Activated naive CD4-positive, alpha-beta T cell treated with anti-CD3 and anti-CD28 coated beads, Interleukin-2, amount 10 ng/mL, durations not matched to agents 7 days and 5 days (primary cell): ENCODE measurements at regions not wholly inside any gene's neighbourhood (a gene's known extent, or its start where the extent isn't known, plus 50 kb on each side); places are given as distances from the start of the nearest gene placed in this dataset.
A peak's percentile ranks its signal among the peaks of the same experiment; 100 is the strongest.
"Not testable (repeated sequence)": the region's sequence is repeated elsewhere in the genome, so short reads cannot be mapped to it uniquely, and the experiment has no call there.

ENCODE experiments used
- CTCF ChIA-PET: fragments of 350-600 bp; sonication (Branson Sonifier 250); formaldehyde crosslinking; loops from one replicate; lab custom pipeline; 2021; ENCODE audit warnings: antibody characterized with exemption; lab: Charles Lee
- DNase-seq: peaks from one replicate; pipeline ENCODE4 v3.0.0-alpha.2; 2020
- H3K27ac Mint-ChIP-seq: one replicate; pipeline ENCODE4 v1.8.0; 2021; ENCODE audit warnings: mild to moderate bottlenecking, moderate library complexity, mixed read lengths
- H3K27me3 Mint-ChIP-seq: one replicate; pipeline ENCODE4 v1.8.0; 2021; ENCODE audit warnings: mild to moderate bottlenecking, mixed read lengths
- H3K36me3 Mint-ChIP-seq: one replicate; pipeline ENCODE4 v1.8.0; 2021; ENCODE audit warnings: mixed read lengths
- H3K4me1 Mint-ChIP-seq: one replicate; pipeline ENCODE4 v1.8.0; 2021; ENCODE audit warnings: mixed read lengths
- H3K4me3 Mint-ChIP-seq: one replicate; pipeline ENCODE4 v1.8.0; 2021; ENCODE audit warnings: mild to moderate bottlenecking, moderate library complexity, mixed read lengths
- H3K9me3 Mint-ChIP-seq: one replicate; pipeline ENCODE4 v1.8.0; 2021; ENCODE audit warnings: mixed read lengths

DNA sequence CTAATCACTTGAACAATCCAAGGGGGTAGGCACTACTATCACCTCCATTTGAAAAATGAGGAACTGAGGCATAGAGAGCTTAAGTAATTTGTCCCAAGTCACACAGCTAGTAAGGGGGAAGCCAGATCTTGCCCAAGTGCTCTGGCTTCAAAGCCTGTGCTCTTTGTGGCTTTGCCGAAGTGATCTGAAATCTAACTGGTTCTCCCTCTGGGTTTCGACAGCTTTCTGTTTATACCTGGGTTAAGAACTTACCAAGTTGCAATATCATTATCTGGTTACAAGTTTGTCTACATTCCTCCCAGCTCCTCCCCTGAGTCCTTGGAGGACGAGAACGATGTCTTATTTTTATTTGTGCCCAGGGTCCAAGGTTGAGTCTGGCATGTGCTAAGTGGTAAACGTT, 125.3 kb upstream of the RAI2 start:
- no peak overlapping the region for H3K27ac Mint-ChIP-seq
- DNase-seq, result no peak
- peaks cover 2% of the 10 kb centered on the region for H3K9me3 Mint-ChIP-seq
- peaks cover 37% of the 10 kb centered on the region for H3K4me1 Mint-ChIP-seq
- no peaks in the 10 kb centered on the region for H3K36me3 Mint-ChIP-seq
- CTCF ChIA-PET, result interaction anchor here (1.3 kb wide), 1 partner anchor 42 kb away, joined by 4 read pairs; no protein-coding TSS in a partner anchor
- H3K4me3 Mint-ChIP-seq, result no peak overlapping the region
- H3K27me3 Mint-ChIP-seq, result peaks cover 9% of the 10 kb centered on the region

DNA sequence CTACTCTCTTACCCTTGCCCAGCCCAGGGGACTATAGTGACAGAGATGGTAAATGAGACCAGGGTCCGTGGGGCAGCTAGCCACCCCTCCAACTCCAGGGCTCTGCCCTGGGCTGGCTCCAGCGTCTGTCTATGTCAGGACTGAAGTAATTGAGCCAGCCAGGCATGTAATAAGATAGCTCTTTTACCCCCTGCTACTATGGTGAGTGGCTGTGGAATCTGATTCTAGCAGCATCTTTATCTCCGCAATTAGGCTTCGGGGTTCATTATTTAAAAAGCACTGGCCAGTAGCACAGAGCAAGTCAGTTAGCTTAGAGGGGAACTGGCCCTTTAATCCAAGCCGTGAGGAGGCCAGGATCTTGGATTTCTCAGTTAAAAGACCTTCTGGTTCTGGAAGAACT, 123.3 kb upstream of the RAI2 start:
- peaks cover 37% of the 10 kb centered on the region for H3K4me1 Mint-ChIP-seq
- CTCF ChIA-PET, result no interaction called here
- no peaks in the 10 kb centered on the region for H3K36me3 Mint-ChIP-seq
- H3K9me3 Mint-ChIP-seq, result peaks cover 2% of the 10 kb centered on the region
- H3K27me3 Mint-ChIP-seq, result peaks cover 6% of the 10 kb centered on the region
- H3K4me3 Mint-ChIP-seq, result no peak overlapping the region
- DNase-seq, result no peak
- no peak overlapping the region for H3K27ac Mint-ChIP-seq

DNA sequence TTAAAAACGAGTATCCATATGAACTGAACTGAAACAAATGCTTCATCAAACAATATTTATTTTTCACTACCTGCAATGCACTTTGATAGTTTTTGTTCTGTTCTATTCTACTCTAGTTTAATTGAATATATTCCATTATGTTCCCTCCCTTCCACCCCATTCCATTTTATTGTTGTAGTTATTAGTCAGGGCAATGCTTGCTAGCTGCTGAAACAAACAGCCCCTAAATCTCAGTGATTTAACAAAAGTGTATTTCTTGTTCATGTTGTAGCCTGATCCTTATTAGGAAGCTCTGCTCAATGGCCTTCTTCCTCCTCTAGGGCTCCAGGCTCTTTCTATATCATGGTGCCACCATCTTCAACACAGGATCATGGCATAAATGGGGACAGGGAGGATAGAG, 122.3 kb upstream of the RAI2 start:
- H3K4me1 Mint-ChIP-seq, result peaks cover 31% of the 10 kb centered on the region
- peaks cover 2% of the 10 kb centered on the region for H3K9me3 Mint-ChIP-seq
- peaks cover 4% of the 10 kb centered on the region for H3K27me3 Mint-ChIP-seq
- H3K36me3 Mint-ChIP-seq, result no peaks in the 10 kb centered on the region
- CTCF ChIA-PET, result no interaction called here
- H3K4me3 Mint-ChIP-seq, result no peak overlapping the region
- DNase-seq, result no peak
- no peak overlapping the region for H3K27ac Mint-ChIP-seq

DNA sequence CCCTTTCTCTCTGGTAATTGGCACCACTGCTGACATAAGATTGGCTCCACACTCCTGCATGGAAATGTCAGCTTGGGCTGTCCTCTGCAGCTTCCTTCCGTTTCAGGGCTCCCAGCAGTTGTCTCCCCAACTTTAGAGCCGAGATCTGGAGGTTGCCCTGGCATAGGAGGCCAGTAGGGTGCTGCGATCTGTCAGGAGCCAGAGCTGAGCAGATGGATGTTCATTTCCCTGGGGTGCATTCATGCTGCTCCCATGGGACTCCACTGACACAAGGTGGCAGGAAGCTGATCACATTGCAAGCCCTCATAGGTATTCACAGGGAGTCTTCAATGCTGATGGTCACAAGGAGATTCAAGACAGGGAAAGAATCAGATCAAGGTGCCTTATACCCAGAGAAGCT, 116.6 kb upstream of the RAI2 start:
- CTCF ChIA-PET, result no interaction called here

DNA sequence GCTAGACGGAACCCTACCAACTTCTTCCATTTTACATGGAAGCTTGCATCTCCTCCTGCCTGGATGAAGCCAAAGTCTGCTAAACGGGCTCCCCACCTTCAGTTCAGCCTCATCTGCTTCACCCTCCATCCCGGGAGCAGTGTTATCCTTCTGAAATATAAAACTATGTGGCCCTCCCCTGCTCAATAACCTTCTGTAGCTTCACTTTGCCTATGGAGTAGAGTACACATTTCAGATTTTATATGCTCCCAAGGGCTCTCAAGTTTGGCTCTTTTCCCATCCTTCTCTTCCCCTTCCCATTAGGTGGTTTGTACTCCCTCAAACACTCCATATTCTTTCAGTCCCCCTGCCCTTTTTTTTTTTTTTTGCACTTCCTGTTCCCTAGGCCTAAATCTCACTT, 115.9 kb upstream of the RAI2 start:
- Mint-ChIP-seq H3K4me1 (no peaks in the 10 kb centered on the region), H3K36me3 (no peaks in the 10 kb centered on the region), H3K27me3 (no peaks in the 10 kb centered on the region), H3K9me3 (no peaks in the 10 kb centered on the region), H3K27ac (no peak overlapping the region), H3K4me3 (no peak overlapping the region)
- CTCF ChIA-PET, result no interaction called here
- no peak for DNase-seq

More for the DNA sequence above, 116.6 kb upstream of the RAI2 start:
- no peak overlapping the region for H3K4me3 Mint-ChIP-seq
- no peaks in the 10 kb centered on the region for H3K4me1 Mint-ChIP-seq
- H3K27ac Mint-ChIP-seq, result no peak overlapping the region
- H3K36me3 Mint-ChIP-seq, result no peaks in the 10 kb centered on the region
- H3K27me3 Mint-ChIP-seq, result no peaks in the 10 kb centered on the region
- no peaks in the 10 kb centered on the region for H3K9me3 Mint-ChIP-seq
- no peak for DNase-seq

DNA sequence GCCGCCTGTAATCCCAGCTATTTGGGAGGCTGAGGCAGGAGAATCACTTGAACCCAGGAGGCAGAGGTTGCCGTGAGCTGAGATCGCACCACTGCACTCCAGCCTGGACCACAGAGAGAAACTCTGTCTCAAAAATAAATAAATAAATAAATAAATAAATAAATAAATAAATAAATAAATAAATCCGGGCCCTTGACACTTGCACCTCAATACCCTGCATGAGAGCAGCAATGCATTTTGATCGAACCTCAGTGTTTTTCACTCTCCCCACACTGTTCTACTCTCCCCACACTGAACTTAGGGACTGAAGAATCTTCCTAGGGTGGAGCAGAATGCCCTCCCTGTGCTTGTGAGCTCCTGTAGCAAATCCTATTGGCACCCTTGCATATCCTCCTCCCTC, 114.3 kb upstream of the RAI2 start:
- CTCF ChIA-PET, result interaction anchor here (0.7 kb wide), 1 partner anchor 279 kb away, joined by 3 read pairs; no protein-coding TSS in a partner anchor
- H3K9me3 Mint-ChIP-seq, DNase-seq, H3K27me3 Mint-ChIP-seq, H3K4me3 Mint-ChIP-seq, H3K36me3 Mint-ChIP-seq, H3K27ac Mint-ChIP-seq, H3K4me1 Mint-ChIP-seq: not testable (repeated sequence)

DNA sequence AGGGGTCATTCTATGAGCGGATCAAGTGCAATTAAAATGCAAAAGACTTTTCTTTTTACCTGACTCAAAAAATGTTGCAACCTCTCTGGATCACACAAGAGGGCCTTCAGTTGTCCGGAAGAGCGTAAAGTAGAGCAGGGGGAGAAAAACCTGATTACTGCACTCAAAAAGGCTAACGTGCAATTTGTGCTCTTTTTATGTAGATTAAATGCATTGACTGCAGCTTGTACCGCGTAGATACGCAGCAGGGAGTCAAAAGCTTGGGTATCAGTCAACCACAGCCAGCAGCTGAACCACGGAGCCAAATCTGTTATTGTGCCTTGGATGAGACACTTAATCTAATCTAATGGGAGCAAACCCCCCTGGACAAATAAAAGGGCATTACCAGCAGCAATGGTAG, 107.3 kb upstream of the RAI2 start:
- H3K36me3 Mint-ChIP-seq, result no peaks in the 10 kb centered on the region
- DNase-seq, result no peak
- no peaks in the 10 kb centered on the region for H3K9me3 Mint-ChIP-seq

DNA sequence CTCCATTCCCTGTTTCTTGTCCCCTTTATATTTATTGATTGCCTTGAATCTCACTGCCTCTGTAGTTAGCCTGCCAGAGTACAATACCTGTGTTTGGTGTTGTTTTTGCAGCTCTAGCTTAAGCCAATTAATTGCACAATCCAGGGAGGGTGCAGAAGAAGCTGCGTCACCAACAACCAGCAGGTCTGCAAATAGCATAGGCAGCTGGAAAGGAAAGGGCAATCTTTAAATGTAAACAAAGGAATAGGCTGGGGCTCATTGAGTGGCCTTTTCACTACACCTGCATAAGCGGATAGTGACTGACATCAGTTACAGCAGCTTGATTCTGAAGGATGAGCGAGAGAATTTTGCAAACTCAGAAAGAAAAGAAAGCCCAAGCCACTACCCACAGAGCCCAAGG, 106.8 kb upstream of the RAI2 start:
- no peaks in the 10 kb centered on the region for H3K36me3 Mint-ChIP-seq
- H3K27me3 Mint-ChIP-seq, result no peaks in the 10 kb centered on the region
- H3K27ac Mint-ChIP-seq, result no peak overlapping the region
- DNase-seq, result no peak
- H3K9me3 Mint-ChIP-seq, result no peaks in the 10 kb centered on the region
- CTCF ChIA-PET, result no interaction called here
- no peak overlapping the region for H3K4me3 Mint-ChIP-seq
- H3K4me1 Mint-ChIP-seq, result no peaks in the 10 kb centered on the region

More for the DNA sequence above, 107.3 kb upstream of the RAI2 start:
- H3K27ac Mint-ChIP-seq, result no peak overlapping the region
- no peak overlapping the region for H3K4me3 Mint-ChIP-seq
- no peaks in the 10 kb centered on the region for H3K27me3 Mint-ChIP-seq
- H3K4me1 Mint-ChIP-seq, result no peaks in the 10 kb centered on the region
- CTCF ChIA-PET, result no interaction called here

DNA sequence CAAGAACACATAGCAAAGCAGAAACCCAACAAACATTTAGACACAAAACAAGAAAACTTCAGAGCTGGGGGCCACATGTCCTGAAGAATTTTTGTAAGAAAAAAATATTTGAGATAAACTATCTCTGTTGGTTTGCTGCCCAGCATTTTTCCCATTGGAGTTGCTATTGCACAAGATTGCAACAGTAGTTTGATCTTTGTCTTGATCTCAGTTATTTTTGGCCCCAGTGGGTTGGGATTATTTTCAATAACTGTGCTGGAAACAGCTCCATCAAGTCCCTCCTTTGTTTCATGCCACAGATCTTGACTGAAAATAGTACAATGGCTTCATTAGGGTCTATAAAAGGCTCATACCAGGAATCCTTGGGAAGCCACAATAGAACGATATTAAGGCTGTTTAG, 103.8 kb upstream of the RAI2 start:
- no peak for DNase-seq
- no peaks in the 10 kb centered on the region for H3K9me3 Mint-ChIP-seq
- no peaks in the 10 kb centered on the region for H3K36me3 Mint-ChIP-seq
- no peaks in the 10 kb centered on the region for H3K4me1 Mint-ChIP-seq
- CTCF ChIA-PET, result no interaction called here
- no peaks in the 10 kb centered on the region for H3K27me3 Mint-ChIP-seq
- no peak overlapping the region for H3K27ac Mint-ChIP-seq
- H3K4me3 Mint-ChIP-seq, result no peak overlapping the region

DNA sequence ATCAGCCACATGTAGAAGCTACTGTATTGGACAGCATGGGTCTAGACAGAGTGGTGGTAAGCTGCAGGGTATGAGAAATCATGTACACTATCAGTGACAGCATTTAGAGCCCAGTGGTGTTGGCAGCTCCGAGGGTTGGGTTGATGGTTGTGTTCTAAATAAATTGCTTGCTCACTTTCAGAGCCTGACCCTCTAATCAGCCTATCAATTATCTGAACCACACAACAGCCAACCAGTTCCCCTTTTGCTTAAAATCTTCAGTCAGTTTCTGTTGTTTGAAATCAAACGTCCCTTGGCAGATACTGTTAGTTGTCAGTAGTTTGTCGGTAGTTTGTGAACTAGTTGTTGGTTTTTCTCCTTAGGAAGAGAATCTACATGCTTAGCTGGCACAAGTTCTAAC, 99.8 kb upstream of the RAI2 start:
- CTCF ChIA-PET, result no interaction called here
- Mint-ChIP-seq H3K4me1 (no peaks in the 10 kb centered on the region), H3K36me3 (no peaks in the 10 kb centered on the region), H3K9me3 (no peaks in the 10 kb centered on the region), H3K27ac (no peak overlapping the region), H3K27me3 (no peaks in the 10 kb centered on the region), H3K4me3 (no peak overlapping the region)
- DNase-seq, result no peak

DNA sequence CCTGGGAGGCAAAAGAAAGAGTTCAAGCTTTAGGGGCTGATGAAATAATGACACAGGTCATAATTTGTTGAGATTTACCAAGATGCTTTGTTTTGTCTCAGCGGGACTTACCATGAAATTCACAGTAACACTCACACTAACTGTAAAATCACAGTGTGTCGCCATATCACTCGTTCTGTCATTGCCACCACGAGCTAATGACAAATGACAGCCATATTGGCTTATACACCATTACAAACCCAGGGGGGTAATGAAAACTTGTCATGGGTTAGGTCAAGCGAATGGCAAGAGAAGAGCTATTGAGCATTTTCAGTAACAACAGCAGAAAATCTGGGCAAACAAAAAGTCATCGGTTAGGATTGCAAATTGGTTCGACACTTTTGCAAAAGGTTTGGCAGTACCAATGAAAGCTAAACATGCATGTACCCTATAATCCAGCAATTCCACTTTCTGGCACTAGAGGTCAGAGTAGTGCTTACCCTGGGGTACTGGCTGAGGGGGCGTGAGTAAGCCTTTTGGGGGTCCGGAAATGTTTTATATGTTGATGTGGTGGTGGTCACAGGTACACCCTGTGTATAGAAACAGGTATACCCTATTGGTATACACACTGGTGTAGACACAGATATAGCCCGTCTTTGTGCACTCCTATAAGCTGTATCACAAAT, 83.9 kb upstream of the RAI2 start:
- H3K27me3 Mint-ChIP-seq, result peaks cover 3% of the 10 kb centered on the region
- peak; percentile 21 for DNase-seq
- CTCF ChIA-PET, result interaction anchor here (0.6 to 2.1 kb wide), 8 partner anchors 12 to 433 kb away, joined by 3 to 11 read pairs (median 3); no protein-coding TSS in a partner anchor
- no peaks in the 10 kb centered on the region for H3K9me3 Mint-ChIP-seq
- H3K4me1 Mint-ChIP-seq, result no peaks in the 10 kb centered on the region
- no peak overlapping the region for H3K4me3 Mint-ChIP-seq
- no peaks in the 10 kb centered on the region for H3K36me3 Mint-ChIP-seq
- no peak overlapping the region for H3K27ac Mint-ChIP-seq

DNA sequence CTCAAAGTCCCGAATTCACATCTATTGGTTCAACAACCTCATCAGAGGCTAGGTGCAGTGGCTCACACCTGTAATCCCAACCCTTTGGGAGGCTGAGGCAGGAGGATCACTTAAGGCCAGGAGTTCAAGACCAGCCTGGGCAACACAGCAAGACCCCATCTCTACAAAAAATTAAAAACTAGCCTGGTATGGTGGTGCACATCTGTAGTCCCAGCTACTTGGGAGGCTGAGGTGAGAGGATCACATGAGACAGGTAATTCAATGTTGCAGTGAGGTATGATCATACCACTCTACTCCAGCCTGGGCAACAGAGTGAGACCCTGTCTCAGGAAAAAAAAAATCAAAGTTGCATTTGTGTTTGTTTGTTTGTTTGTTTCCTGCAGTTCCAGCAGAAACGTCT, 80.1 kb upstream of the RAI2 start:
- H3K27ac Mint-ChIP-seq, H3K27me3 Mint-ChIP-seq, H3K36me3 Mint-ChIP-seq, H3K4me1 Mint-ChIP-seq, H3K4me3 Mint-ChIP-seq, DNase-seq, CTCF ChIA-PET, H3K9me3 Mint-ChIP-seq: not testable (repeated sequence)

DNA sequence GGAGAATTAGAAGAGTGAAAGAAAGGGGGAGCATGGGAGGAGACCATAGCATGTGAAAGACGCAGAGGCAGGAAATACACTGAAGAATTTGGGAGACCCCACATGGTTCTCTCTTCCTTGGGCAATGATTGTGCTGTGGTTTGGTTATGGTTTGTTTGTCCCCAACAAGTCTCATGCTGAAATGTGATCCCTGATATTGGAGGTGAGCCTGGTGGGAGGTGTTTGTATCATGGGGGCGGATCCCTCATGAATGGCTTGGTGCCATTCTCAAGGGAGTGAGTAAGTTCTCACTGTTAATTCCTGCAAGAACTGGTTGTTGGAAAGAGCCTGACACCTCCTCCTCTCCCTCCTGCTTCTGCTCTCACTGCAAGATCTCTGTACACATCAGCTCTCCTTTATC, 78.6 kb upstream of the RAI2 start:
- H3K27ac Mint-ChIP-seq, result no peak overlapping the region
- no peaks in the 10 kb centered on the region for H3K36me3 Mint-ChIP-seq
- H3K27me3 Mint-ChIP-seq, result no peaks in the 10 kb centered on the region
- H3K4me3 Mint-ChIP-seq, result no peak overlapping the region
- no peak for DNase-seq
- CTCF ChIA-PET, result no interaction called here
- H3K9me3 Mint-ChIP-seq, result no peaks in the 10 kb centered on the region
- no peaks in the 10 kb centered on the region for H3K4me1 Mint-ChIP-seq

DNA sequence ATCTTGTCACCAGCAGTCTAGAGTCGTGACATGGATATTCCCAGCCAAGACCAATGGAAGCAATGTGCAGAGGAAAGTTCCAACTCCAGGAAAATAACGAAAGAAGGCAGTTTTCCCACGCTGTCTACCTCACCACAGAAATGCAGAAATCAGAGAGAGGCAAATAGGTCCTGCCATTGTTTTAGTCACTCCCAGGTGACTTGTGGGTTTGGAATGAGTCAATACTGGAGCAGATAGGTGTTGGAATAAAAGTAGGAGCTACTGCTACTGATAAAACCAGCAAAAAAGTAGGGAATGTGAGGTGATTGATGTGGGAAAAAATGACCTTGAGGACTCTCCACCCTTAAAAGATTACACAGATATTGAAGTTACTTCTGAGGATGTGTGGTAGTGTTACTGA, 72.8 kb upstream of the RAI2 start:
- H3K27ac Mint-ChIP-seq, result no peak overlapping the region

DNA sequence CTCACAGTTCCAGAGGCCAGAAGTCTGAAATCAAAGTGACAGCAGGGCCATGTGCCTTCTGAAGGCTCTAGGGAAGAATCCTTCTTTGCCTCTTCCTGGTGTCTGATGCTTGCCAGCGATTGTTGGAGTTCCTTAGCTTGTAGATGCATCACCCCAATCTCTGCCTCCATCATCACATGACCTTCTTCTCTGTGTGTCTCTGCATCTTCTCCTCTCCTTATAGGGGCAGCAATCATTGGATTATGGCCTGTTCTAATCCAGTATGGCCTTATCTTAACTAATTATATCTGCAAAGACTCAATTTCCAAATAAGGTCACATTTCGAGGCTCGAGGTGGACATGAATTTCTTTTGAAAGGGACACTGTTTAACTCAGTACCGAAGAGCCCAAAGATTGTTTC, 71.7 kb upstream of the RAI2 start:
- H3K4me1 Mint-ChIP-seq, result no peaks in the 10 kb centered on the region
- no peak for DNase-seq
- no peaks in the 10 kb centered on the region for H3K9me3 Mint-ChIP-seq
- CTCF ChIA-PET, result interaction anchor here (1.2 kb wide), 1 partner anchor 13 kb away, joined by 3 read pairs; no protein-coding TSS in a partner anchor
- no peak overlapping the region for H3K4me3 Mint-ChIP-seq
- H3K36me3 Mint-ChIP-seq, result no peaks in the 10 kb centered on the region
- no peaks in the 10 kb centered on the region for H3K27me3 Mint-ChIP-seq
- H3K27ac Mint-ChIP-seq, result no peak overlapping the region

More for the DNA sequence above, 72.8 kb upstream of the RAI2 start:
- no peak for DNase-seq
- CTCF ChIA-PET, result interaction anchor here (1.2 kb wide), 1 partner anchor 12 kb away, joined by 3 read pairs; no protein-coding TSS in a partner anchor
- H3K27me3 Mint-ChIP-seq, result no peaks in the 10 kb centered on the region
- no peaks in the 10 kb centered on the region for H3K9me3 Mint-ChIP-seq
- H3K36me3 Mint-ChIP-seq, result no peaks in the 10 kb centered on the region
- H3K4me3 Mint-ChIP-seq, result no peak overlapping the region
- no peaks in the 10 kb centered on the region for H3K4me1 Mint-ChIP-seq
